GM19452 (cell line): ENCODE measurements at regions not wholly inside any gene's neighbourhood (a gene's known extent, or its start where the extent isn't known, plus 50 kb on each side); places are given as distances from the start of the nearest gene placed in this dataset.
"Not testable (repeated sequence)": the region's sequence is repeated elsewhere in the genome, so short reads cannot be mapped to it uniquely, and the experiment has no call there.

ENCODE experiments used
- ATAC-seq: cut with Tn5 transposase; IDR thresholded peaks from one replicate; pipeline ENCODE4 v1.9.1; 2021; ENCODE audit not compliant: unreplicated experiment

DNA sequence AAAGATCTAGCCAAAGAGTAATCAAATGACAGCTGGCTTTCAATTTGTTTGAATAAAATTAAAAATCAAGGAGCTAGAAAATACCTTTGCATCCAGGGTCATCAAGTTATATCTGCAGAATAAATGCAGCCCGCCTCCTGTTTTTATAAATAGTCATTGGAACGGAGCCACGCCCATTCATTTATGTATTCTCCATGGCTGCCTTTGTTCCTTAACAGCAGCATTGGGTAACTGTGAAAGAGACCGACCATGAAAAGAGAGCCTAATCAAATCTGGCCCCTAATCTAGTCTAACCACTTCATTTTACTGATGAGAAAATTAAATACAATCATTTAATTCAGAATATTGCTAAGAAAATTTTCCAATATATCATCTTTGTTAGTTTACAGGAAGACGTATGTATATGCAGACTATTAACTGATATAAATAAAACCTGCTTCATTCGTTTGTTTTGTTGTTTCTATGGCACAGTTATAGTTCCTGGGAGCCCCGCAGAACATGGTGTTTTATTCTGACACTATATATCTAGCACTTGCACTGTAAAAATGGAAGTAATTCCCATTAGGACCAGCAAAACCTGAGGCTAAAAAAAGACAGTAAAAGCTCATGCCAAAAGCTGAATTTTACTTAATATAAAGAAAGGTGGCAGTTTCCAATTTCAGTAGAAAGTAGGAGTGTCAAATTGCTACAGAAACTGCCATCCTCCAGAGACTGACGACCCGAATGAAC is 111.8 kb upstream of the PALMD start:
- ATAC-seq: no peak

DNA sequence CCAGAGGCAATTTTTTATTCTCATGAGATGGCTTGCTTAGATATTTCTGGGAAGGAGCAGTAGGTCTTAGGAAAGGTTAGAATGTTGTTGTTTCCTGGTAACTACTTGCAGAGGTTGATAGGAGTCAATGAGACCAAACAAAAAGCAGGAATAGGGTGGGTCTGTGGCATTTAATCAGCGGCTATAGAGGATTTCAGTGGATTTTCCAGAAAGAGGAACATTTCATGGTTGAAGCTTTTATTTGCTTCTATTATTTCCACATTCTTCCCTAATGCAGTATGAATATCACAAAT is 111.3 kb upstream of the PALMD start:
- ATAC-seq: no peak

DNA sequence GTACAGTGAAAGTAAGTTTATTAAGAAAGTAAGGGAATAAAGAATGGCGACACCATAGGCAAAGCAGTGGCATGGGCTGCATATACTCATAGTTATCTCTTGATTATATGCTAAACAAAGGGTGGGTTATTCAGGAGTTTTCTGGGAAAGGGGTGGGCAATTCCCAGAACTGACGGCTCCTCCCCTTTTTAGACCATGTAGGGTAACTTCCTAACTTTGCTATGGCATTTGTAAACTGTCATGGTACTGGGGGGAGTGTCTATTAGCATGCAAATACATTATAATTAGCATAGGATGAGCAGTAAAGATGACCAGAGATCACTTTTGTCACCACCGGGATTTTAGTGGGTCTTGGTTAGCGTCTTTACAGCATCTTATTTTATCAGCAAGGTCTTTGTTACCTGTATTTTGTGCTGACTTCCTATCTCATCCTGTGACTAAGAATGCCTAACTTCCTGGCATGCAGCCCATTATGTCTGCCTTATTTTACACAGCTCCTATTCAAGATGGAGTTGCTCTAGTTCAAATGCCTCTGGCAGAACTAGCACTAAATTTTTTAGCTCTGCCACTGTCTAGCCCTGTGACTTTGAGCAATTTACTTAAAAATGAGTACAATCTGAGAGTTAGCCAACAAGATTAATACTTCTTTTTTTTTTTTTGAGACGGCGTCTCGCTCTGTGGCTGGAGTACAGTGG is 110.3 kb upstream of the PALMD start:
- ATAC-seq: no peak

DNA sequence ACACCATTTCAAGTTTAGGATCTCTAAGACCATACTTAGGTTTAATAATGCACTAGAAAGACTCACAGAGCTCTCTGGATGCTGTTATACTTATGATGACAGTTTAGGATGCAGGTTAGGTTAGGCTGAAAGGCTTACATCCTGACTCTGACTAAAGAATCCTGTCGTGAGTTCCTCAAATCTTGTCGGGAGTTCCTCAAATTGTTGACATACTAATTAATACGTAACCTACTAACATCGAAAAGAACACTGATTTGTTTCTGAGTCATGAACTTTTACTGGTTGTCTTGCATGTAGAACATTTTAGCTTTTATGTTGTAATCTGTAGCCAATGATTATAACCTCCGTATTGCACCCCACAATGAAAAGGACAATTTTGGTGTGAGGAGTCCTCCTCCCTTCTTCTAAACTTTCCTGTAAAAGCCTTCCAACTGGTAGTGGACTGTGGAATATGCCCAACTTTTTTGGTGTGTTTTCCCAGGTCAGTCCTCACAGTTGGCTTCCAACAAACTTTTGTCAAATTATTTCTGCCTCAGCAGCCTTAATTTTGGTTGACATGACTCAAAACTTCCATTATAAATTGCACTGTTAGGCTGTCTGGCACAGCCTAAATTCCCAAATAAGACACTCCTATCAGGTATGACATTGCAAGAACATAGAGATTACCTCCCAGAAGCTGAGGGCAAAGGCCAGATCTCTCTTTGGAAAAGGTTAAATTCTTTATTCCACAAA is 107.9 kb upstream of the PALMD start:
- ATAC-seq: no peak

DNA sequence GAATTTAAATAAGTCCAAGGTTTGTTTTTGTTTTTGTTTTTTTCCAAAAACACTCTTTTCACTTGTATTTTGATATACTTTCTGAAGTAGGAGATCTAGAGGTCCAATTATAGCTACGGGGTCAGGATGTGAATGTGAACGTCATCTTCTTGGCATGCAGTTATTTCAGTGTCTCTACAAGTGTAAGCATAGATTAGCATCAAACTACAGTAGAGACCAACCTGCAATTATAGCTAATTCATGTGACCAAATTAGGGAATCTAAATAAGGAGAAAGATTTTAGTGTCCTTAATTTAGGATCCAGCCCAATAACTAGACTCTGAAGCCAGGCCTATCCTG is 107.3 kb upstream of the PALMD start:
- no peak for ATAC-seq

DNA sequence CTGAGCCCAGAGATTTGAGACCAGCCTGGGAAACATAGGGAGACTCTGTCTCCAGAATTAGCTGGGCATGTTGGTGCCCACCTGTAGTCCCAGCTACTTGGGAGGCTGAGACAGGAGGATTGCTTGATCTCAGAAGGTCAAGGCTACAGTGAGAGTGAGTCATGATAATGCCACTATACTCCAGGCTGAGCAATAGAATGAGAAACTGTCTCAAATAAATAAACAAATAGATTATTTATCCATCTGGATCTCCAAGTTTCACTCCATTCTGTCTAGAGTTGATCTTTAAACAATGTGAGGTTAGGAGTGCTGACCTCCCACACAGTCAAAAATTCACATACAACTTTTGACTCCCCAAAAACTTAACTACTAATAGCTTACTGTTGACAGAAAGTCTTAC is 106.8 kb upstream of the PALMD start:
- no peak for ATAC-seq

DNA sequence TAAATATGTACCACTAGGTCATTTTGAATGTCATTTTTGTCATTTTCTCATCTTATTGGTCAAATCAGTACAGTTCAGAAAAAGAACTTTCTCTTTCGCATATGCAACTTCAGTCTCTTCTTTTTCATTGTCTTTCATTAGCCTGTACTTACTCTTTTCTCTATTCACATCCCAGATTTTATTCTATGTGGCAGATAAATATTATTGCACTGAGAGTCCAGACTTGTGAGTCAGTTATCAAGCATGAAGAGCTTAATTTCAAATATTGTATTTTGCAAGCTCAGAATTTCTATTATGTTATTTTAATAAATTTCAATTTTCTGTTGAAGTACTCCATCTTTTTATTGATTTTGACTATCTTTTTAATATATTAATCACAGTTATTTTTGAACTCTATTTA is 105.2 kb upstream of the PALMD start:
- no peak for ATAC-seq

DNA sequence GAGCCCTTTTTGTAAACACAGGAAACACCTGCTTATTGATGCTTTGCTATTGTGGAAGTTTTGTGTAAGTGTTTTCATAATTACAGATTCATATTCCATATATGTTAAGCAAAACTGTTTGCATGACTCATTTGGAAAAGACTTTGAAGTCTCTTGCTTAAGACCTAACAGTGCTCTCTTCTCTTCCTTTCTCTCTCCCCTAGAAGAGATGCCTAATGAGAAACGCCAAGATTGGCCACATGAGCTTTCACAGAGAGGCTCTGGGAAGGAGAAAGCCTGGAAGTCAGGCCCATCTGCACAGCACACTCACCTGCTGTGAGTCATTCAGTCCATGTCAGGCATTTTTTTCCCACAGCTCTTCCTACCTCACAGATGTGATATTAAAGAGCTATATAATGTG is 101.6 kb upstream of the PALMD start:
- ATAC-seq: no peak

DNA sequence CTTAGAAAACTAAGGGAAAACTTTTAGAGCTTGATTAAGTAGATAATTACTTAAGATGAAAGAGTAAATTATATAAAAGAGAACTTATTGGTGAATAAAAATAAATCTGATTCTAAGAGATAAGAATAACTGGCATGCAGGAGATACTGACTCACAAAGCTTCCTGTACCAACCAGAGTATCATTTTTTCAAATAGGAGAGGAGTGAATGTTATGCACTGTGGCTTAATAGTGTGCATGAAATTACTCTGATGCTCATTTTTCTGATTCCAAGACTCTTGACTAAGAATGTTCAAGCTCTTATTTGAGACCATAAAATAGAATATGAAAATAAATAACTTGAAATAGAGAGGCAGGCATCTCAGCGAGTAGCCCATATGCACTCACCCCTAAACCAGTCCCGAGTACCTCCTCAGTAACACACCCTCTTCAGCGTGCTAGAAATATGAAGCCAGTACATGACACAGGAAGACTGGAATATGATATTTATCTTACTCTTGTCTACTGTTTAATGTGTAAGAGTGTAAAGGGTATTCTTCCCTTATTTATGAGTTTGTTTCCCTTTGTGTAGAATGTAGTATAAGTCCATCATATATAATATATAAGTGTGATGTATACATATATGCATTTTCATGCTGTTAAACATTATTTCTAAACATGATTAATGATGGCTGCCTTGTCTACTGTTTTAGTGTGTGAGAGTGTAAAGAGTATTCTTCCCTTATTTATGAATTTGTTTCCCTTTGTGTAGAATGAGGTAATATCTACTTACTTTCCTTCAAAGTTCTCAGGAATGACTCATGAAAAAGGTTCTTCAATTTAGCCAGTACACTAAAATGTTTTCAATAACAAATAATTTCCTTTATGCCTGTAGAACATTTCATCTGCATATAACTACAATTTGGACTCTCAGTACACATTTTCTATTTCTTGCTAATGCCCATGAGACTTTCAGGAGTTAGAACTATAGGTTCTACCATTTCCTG is 99.2 kb upstream of the PALMD start:
- no peak for ATAC-seq

DNA sequence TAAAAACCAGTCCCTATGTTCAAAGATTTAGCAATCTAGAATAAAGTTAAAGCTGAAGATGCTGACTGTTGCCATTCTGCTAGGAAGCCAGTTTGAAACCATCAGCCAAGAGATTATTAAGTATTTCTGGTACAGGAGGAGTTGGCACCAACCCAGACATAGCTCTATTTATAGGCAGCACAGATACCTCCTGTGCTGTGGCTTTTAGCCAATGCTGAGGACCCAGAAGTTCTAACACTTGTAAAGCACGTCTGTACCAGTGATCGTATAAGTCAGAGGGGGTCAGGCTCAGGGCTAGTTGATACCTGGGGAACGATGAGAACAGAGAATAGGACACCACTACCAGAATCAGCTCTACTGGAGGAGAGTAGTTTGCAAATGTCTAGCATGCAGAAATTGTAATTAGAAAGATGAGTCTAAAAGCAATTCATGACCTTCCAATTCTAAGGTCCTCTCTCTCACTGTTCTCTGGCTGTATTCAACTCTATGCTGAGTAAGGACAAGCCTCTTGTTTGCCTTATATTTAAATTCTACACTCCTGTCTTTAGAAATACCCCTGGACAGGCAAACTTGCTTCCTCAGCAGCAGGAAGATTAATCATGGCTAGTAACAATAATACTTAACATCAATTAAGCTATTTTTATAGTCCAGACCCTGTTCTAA is 96.8 kb upstream of the PALMD start:
- no peak for ATAC-seq

DNA sequence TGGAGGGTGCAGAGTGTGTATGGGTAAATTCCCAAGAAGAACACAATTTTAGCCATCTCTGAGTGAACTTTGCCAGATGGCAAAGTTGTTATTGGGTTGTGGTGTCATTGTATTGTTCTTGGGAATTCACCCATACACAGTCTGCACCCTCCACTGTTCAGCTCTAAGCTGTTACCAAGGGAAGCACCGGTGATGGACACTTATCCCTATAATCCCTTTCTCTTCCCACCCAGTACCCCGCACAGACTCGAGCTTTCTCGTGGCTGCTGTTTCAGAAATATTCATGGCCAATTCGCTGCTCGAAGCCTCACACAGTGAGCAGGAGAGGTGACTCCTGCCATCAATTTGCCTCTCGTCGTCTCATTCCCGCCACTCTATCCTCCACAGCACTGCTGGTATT is 95.7 kb upstream of the PALMD start:
- ATAC-seq: no peak

DNA sequence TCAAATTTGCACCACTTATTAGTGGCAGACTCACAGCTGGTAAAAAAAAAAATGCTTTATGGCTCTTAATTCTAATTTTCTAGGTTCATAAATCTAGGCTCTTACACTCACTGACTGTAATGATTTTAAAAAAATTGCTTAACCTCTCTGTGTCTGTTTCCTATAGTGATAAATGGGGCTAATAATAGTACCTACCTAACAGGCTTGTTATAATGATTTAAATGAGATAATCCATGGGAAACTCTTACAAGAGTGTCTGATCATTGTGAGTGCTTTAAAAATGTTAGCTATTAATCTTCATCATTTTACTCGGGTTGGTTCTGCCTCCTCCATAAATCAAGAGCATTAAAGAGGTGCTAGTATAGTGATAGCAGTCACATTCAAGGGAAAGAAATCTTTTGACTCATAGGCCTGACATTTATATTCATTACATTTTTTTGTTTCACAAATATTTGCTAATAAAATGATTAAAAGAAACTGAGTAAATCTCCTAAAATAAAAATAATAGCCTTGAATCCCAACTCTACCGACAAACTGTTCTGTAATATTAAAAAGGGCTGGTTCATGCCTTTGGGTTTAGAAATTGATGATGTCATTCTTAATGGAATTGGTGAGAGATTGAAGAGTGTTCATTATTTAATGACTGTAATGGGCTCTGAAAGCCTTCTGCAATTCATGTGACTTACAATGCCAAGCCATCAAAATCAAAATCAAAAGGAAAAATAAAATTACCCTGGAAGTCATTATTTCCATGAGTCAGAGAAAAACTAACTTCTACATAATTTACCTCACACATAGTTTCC is 93.9 kb upstream of the PALMD start:
- no peak for ATAC-seq

DNA sequence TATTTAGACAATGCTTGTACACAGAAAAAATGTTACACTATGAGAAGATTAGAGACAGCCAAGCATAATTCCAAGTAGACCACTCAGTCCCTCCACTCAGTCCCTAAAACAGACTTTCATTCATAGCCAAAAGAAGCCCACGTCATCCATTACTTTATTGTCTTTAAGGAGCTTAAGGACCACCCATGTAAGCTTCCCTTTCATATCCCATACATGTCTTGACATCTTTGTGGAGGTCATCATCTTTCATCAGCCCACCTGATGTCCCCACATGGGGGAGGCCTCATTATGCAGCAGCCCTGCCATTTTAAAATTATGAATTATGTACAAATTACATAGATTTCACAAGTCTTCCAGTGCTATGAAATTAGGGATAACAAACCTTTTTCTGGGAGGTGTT is 92.6 kb upstream of the PALMD start:
- no peak for ATAC-seq

DNA sequence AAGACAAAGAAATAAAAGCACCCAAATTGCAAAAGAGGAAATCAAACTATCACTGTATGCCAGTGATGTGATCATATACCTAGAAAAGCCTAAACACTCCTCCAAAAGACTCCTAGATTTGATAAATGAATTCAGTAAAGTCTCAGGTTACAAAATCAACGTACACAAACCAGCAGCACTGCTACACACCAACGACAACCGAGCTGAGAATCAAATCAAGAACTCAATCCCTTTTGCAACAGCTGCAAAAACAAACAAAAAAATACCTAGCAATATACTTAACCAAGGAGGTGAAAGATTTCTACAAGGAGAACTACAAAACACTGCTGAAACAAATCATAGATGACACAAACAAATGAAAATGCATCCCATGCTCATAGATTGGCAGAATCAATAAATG is 92.1 kb upstream of the PALMD start:
- not testable (repeated sequence) for ATAC-seq

DNA sequence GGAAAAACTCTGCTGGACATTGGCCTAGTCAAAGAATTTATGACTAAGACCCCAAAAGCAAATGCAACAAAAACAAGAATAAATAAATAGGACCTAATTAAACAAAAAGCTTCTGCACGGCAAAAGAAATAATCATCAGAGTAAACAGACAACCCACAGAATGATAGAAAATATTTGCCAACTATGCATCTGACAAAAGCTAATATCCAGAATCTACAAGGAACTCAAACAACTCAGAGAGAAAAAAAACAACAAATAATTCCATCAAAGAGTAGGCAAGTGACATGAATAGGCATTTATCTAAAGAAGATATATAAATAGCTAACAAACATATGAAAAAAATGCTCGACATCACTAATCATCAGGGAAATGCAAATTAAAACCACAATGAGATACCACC is 91.2 kb upstream of the PALMD start:
- no peak for ATAC-seq

DNA sequence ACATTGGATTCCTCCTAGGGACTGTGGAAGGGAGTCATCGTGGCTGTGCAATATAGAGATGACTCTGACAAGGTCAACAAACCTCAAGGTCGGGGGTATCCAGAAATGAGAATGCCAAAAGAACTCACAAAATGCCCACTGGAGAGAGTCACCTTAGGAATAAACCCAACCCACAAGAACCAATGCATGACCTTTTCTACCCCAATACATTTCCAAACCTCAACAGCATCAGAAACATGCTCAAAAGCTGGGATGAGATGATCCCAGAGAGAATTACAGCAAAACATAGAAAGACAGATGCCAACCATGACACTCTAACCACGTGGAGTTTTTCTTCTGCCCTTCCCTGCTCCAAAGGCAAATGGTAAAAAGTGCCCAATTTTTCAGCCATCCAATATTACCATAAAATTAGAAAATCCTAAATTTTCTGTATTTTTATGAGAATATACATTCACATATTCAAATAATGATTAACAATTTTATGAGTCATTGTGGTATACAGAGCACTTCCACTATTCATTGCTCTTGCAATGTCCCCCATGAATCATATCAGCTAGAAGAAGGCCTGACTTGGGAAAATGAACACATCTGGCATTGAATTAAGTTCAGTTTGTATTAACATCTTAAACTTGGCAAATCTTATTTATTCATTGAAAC is 88.2 kb upstream of the PALMD start:
- ATAC-seq: peak; percentile 66

DNA sequence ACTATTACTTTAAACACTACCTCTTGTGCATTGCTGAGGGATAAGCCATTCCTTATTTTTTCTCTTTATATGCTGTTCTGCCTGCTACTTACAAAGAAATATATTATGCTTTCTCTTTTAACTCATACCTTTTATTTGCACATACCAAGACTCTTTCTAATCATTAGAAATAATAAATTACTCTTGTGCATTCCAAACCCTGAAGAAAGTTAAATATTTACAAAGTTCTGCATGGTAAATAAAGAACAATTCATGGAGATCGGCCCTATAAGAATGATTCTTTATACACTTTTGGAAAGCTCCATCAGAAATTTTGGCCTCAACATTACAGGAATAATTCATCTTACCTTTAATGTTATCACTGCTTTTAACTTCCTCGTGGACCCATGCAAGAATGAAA is 86.7 kb upstream of the PALMD start:
- ATAC-seq: no peak

DNA sequence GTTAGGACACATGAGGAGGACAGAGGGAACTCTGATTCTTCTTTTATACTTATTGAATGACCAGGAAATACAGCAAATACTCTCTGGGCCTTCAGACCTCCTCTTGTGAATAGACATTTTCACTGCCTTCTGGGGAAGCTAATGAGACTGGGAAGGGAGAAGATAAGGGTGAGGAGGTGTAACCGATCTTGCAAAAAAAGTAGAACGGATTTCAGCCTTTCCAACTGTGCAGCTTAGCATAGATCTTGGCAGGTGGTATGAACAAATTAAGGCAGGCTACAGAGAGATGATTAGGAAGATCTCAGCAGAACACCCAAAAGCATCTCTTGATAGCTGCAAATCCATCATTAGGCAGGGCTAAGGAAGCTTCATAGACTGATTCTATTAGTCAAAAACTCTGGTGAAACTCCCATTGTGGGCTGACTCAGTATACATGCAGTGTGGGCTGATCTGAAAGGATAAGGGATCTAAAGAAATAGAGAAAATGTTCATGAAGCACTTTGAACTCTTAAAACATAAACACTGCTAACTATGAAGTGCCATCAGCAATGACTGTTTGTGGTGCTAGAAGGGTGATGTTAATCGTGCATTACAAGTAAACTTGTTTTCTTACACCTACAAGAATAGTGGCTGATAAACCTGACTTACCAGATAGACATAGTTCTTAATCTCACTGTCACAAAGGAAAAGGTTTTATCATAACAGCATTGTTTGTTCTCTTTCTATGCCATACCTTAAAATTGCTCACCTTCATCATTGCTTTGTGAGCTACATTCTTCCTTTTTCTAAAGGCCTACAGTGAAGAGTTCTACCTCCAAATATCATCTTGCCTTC is 85.5 kb upstream of the PALMD start:
- no peak for ATAC-seq

DNA sequence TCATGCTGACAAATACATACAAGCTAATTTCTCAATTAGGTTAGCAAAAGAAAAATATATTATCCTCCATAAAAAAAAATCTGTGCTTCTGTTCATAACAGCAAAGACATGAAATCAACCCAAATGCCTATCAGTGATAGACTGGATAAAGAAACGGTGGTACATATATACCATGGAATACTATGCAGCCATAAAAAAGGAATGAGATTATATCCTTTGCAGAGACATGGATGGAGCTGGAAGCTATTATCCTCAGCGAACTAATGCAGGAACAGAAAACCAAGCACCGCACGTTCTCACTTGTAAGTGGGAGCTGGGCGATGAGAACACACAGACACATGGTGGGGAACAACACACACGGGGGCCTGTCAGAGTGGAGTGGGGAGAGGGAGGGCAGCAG is 84.0 kb upstream of the PALMD start:
- no peak for ATAC-seq
